Lower lobe of right lung (tissue), 2 donors: ENCODE measurements at regions not wholly inside any gene's neighbourhood (a gene's known extent, or its start where the extent isn't known, plus 50 kb on each side); places are given as distances from the start of the nearest gene placed in this dataset.
A peak's percentile ranks its signal among the peaks of the same experiment; 100 is the strongest.

Experiments used
- ATAC-seq, 2 donors: fragments of 200-7000 bp; cut with Tn5 transposase; one replicate each; pipeline ENCODE4 v1.9.1; 2020 to 2022; ENCODE audit warnings: mild to moderate bottlenecking in 2 of 2, moderate library complexity in 2 of 2
- DNase-seq: peaks from one replicate; pipeline ENCODE4 v3.0.0-alpha.2; 2020
- H3K27ac ChIP-seq: fragments of 200-600 bp; one replicate; pipeline ENCODE4 v1.8.0; 2022
- H3K27me3 ChIP-seq: fragments of 200-600 bp; one replicate; pipeline ENCODE4 v1.8.0; 2022; ENCODE audit warnings: low read depth
- H3K36me3 ChIP-seq: fragments of 200-600 bp; one replicate; pipeline ENCODE4 v1.8.0; 2022; ENCODE audit warnings: mild to moderate bottlenecking
- H3K4me1 ChIP-seq: fragments of 200-600 bp; one replicate; pipeline ENCODE4 v1.8.0; 2022
- H3K4me3 ChIP-seq: fragments of 200-600 bp; one replicate; pipeline ENCODE4 v1.8.0; 2022; ENCODE audit warnings: mild to moderate bottlenecking
- H3K9me3 ChIP-seq: fragments of 200-600 bp; one replicate; pipeline ENCODE4 v1.8.0; 2022
- intact Hi-C: fragments of 100-400 bp; cut with DNase I; formaldehyde crosslinking; loops from one replicate; pipeline ENCODE4 v1.11.0; 2022
- TF ChIP-seq, protein P1 (sequence below): fragments of 200-600 bp; IDR thresholded peaks from one replicate; pipeline ENCODE4 v1.8.0; 2022; ENCODE audit warnings: antibody characterized with exemption, mild to moderate bottlenecking
- donor health status: DM: no; HTN: yes; CAD: no; lungs with severe emphysema.

DNA sequence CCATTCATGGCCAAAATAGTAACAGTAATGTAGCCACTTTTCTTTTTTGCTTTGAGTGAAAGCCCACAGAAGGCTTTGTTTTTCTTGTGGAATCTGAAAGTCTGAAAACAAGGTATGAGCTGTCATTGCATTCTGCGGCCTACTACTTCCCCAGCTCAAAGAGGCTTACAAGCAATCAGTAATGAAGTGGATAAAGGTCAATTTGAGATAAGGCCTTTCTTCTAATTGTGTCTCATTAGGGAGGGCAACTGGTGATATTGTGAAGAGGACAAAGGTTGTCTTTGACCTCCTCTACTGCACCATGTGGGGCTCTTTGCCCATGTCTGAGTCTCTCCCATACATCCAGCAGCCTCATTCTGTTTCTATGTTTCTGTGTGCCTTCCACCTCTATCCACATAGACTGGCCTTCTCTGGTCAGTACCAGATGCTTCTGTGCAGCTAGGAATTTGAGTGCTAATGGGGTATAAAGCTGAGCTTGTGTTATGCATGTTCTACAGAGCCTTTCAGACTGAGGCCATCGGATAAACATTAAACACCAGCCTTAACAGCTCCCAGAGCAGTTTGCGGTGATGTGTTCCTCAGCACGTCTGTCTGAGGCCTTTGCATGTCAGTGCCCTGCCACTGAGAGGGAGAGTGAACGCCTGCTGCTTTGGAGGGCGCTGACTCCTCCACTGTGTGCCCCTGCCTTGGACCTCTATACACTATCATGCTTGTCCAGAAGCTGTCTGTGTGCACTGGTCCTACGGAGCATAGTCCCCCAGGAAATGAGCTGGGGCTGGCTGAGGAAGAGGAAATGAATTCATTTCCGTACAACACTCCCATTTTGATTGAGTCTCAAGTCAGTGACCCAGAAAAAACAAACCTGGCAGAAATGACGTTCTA lies 80.2 kb downstream of the SH2D1A start:
- Histone ChIP-seq H3K4me3 (no peak overlapping the region), H3K27me3 (no peaks in the 10 kb centered on the region), H3K9me3 (no peaks in the 10 kb centered on the region), H3K4me1 (no peaks in the 10 kb centered on the region), H3K36me3 (no peaks in the 10 kb centered on the region), H3K27ac (no peak overlapping the region)
- ATAC-seq (no peak), DNase-seq (no peak)
- TF ChIP-seq, protein P1, sequence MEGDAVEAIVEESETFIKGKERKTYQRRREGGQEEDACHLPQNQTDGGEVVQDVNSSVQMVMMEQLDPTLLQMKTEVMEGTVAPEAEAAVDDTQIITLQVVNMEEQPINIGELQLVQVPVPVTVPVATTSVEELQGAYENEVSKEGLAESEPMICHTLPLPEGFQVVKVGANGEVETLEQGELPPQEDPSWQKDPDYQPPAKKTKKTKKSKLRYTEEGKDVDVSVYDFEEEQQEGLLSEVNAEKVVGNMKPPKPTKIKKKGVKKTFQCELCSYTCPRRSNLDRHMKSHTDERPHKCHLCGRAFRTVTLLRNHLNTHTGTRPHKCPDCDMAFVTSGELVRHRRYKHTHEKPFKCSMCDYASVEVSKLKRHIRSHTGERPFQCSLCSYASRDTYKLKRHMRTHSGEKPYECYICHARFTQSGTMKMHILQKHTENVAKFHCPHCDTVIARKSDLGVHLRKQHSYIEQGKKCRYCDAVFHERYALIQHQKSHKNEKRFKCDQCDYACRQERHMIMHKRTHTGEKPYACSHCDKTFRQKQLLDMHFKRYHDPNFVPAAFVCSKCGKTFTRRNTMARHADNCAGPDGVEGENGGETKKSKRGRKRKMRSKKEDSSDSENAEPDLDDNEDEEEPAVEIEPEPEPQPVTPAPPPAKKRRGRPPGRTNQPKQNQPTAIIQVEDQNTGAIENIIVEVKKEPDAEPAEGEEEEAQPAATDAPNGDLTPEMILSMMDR, result no peak
- intact Hi-C loops, result no loop called here

DNA sequence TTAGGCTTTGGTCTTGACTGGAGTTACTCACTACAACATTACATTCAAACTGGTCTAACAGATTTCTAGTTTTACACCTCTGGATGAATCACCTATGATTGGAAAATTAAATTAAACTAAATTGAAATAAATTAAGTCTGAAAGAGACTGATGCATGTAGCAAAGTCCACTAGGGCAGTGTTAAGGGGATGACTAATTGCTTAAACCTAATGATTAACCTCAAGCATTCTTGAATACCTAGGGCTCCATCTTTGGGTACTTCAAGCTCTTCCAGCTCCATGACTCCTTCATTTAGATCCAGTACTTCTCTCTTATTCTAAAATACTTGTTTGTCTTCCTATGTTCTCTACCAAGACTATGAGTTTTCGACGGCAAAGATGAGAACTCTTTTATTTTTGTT lies 86.8 kb downstream of the SH2D1A start:
- ATAC-seq (peak in 1 of 2 donors; percentile 67), DNase-seq (no peak)
- Histone ChIP-seq H3K27ac (no peak overlapping the region), H3K9me3 (no peaks in the 10 kb centered on the region), H3K27me3 (no peaks in the 10 kb centered on the region), H3K36me3 (no peaks in the 10 kb centered on the region), H3K4me1 (no peaks in the 10 kb centered on the region), H3K4me3 (no peak overlapping the region)
- intact Hi-C loops, result no loop called here
- TF ChIP-seq, protein P1, result no peak

DNA sequence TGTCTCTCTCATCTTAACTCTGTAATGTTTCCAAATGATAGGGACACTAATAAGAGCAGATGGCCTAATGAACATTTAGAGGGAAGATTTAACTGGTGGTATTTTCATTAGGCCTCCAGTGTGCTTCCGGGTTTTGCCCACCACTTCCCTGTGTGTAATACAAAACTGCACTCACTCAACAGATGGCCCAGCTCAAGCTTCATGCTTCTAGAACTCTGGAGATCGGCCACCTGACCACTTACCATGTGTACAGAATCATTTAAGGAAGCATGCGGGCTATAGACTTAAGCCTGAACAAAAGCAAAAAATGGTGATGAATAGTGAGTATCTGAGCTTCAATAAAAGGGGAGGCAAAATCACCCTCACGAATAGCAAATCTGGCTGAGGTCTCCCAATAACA lies 89.3 kb downstream of the SH2D1A start:
- Histone ChIP-seq H3K27me3 (no peaks in the 10 kb centered on the region), H3K36me3 (no peaks in the 10 kb centered on the region), H3K27ac (no peak overlapping the region), H3K9me3 (no peaks in the 10 kb centered on the region), H3K4me1 (no peaks in the 10 kb centered on the region), H3K4me3 (no peak overlapping the region)
- ATAC-seq, result no peak
- DNase-seq, result no peak
- intact Hi-C loops, result no loop called here
- TF ChIP-seq, protein P1, result no peak

DNA sequence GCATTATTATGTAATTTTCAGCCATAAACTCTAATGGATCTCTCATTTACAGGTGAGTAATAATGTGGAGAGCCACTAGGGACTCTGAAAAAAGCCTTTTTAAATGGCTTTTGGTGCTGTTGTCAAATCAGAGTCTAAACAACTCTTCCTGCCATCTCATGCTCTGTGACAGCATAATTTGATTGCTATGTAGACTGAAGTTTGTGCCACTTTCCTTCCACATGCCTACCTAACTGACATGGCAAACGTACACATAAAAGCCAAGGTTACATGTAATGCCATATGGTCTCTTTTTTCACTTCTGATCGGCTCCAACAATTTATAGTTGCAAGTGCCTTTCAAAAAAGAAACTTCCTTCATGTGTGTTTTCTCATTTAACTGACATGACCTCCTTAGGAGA lies 94.3 kb downstream of the SH2D1A start:
- Histone ChIP-seq H3K36me3 (no peaks in the 10 kb centered on the region), H3K27me3 (no peaks in the 10 kb centered on the region), H3K27ac (no peak overlapping the region), H3K4me1 (no peaks in the 10 kb centered on the region), H3K9me3 (no peaks in the 10 kb centered on the region), H3K4me3 (no peak overlapping the region)
- ATAC-seq (no peak), DNase-seq (no peak)
- intact Hi-C loops, result no loop called here
- TF ChIP-seq, protein P1, result no peak

DNA sequence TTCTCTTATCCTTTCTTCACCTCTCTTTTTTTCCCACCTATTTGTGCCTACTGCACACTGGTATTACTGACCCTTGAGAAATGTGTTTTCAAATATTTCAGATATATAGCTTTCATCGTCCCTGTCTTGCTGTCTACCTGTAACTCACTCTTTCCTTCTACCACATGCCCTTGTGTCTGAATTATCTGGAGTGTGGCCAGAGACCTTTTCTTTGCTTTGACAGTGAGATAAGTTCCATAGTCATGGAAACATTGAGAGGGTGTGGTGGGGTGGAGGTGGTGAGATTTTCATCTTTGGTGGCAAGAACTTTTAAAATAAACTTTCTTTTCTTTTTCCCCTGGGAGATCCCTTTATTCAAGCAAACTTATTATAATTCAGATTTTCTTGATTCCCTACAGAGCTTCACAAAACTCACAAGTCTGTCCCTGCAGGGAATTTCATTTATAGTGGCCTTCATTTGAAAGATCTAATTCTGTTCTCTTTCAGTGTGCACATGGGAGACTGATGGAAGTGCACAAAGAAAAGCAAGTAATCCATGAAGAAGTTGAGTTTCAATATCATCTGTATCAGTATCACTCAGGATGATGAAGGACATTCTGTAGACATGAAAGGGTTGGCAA lies 95.7 kb downstream of the SH2D1A start:
- ATAC-seq, result no peak
- TF ChIP-seq, protein P1, result no peak
- Histone ChIP-seq H3K27ac (no peak overlapping the region), H3K4me1 (no peaks in the 10 kb centered on the region), H3K4me3 (no peak overlapping the region), H3K36me3 (no peaks in the 10 kb centered on the region), H3K27me3 (no peaks in the 10 kb centered on the region), H3K9me3 (no peaks in the 10 kb centered on the region)
- no peak for DNase-seq
- intact Hi-C loops, result no loop called here
